CD4-positive, alpha-beta memory T cell (primary cell): ENCODE measurements at regions not wholly inside any gene's neighbourhood (a gene's known extent, or its start where the extent isn't known, plus 50 kb on each side); places are given as distances from the start of the nearest gene placed in this dataset.

Experiments used
- CTCF ChIA-PET: fragments of 350-600 bp; sonication (Branson Sonifier 250); formaldehyde crosslinking; loops from one replicate; lab custom pipeline; 2021; ENCODE audit warnings: inconsistent platforms; ENCODE audit not compliant: partially characterized antibody; lab: Charles Lee
- POLR2A ChIA-PET: fragments of 350-600 bp; sonication (Branson Sonifier 250); formaldehyde crosslinking; loops from one replicate; lab custom pipeline; 2021; ENCODE audit not compliant: partially characterized antibody; lab: Charles Lee
- DNase-seq, 5 donors: peaks; one replicate each; pipeline versions ENCODE4 v3.0.0 to v3.0.0-alpha.2; 2020 to 2022; ENCODE audit warnings: mixed read lengths in 1 of 5
- H3K27ac ChIP-seq: one replicate; pipeline ENCODE4 v1.7.0; 2013; ENCODE audit warnings: low read depth, low read length
- H3K27me3 ChIP-seq: 2 replicates; pipeline ENCODE4 v1.7.0; 2013; ENCODE audit warnings: mild to moderate bottlenecking, low read length, moderate library complexity; ENCODE audit not compliant: insufficient read depth
- H3K36me3 ChIP-seq: 2 replicates; pipeline ENCODE4 v1.7.0; 2013; ENCODE audit warnings: mild to moderate bottlenecking, low read length, moderate library complexity; ENCODE audit not compliant: insufficient read depth
- H3K4me1 ChIP-seq: 2 replicates; pipeline ENCODE4 v1.7.0; 2013; ENCODE audit warnings: mild to moderate bottlenecking, low read length, moderate library complexity; ENCODE audit not compliant: insufficient read depth
- H3K4me3 ChIP-seq, 2 donors: one replicate each; pipeline ENCODE4 v1.7.0; 2013; ENCODE audit warnings: low read length in 2 of 2, mild to moderate bottlenecking in 1 of 2
- H3K9me3 ChIP-seq, 2 donors: one replicate each; pipeline ENCODE4 v1.7.0; 2013; ENCODE audit warnings: low read length in 2 of 2, control low read depth in 1 of 2; ENCODE audit not compliant: control insufficient read depth in 1 of 2
- H3K27ac Mint-ChIP-seq, 7 donors: one replicate each; pipeline ENCODE4 v1.8.0; 2020 to 2021; ENCODE audit warnings: mixed read lengths in 7 of 7, mild to moderate bottlenecking in 6 of 7, inconsistent platforms in 3 of 7, moderate library complexity in 3 of 7
- H3K27me3 Mint-ChIP-seq, 2 donors: one replicate each; pipeline ENCODE4 v1.8.0; 2020 to 2021; ENCODE audit warnings: mixed read lengths in 2 of 2
- H3K36me3 Mint-ChIP-seq, 2 donors: one replicate each; pipeline ENCODE4 v1.8.0; 2020 to 2021; ENCODE audit warnings: mixed read lengths in 2 of 2, inconsistent platforms in 1 of 2, mild to moderate bottlenecking in 1 of 2
- H3K4me1 Mint-ChIP-seq, 4 donors: one replicate each; pipeline ENCODE4 v1.8.0; 2020 to 2021; ENCODE audit warnings: mixed read lengths in 4 of 4, mild to moderate bottlenecking in 1 of 4
- H3K4me3 Mint-ChIP-seq, 8 donors: one replicate each; pipeline ENCODE4 v1.8.0; 2020 to 2021; ENCODE audit warnings: mixed read lengths in 8 of 8, mild to moderate bottlenecking in 7 of 8, moderate library complexity in 6 of 8, inconsistent platforms in 3 of 8
- H3K9me3 Mint-ChIP-seq, 8 donors: one replicate each; pipeline ENCODE4 v1.8.0; 2020 to 2021; ENCODE audit warnings: mixed read lengths in 8 of 8, mild to moderate bottlenecking in 5 of 8, inconsistent platforms in 3 of 8, moderate library complexity in 1 of 8
- intact Hi-C: fragments of 100-400 bp; cut with micrococcal nuclease; formaldehyde crosslinking; loops from one replicate; pipeline ENCODE4 v1.15.1; 2023

GRCh38 chr12:97659117-97659880 lies 196.7 kb downstream of the RMST start:
- Mint-ChIP-seq H3K27ac (no peak overlapping the region), H3K4me1 (no peaks in the 10 kb centered on the region), H3K27me3 (no peaks in the 10 kb centered on the region), H3K4me3 (no peak overlapping the region), H3K36me3 (no peaks in the 10 kb centered on the region), H3K9me3 (peaks cover 0 to 13% (median 4%) of the 10 kb centered on the region in 8 donors)
- DNase-seq = no peak
- ChIA-PET CTCF (no interaction called here), POLR2A (no interaction called here)
- intact Hi-C loops = no loop called here
- Histone ChIP-seq H3K27me3 (no peaks in the 10 kb centered on the region), H3K9me3 (no peaks in the 10 kb centered on the region), H3K27ac (no peak overlapping the region), H3K4me3 (no peak overlapping the region), H3K36me3 (no peaks in the 10 kb centered on the region), H3K4me1 (no peaks in the 10 kb centered on the region)

GRCh38 chr12:97666263-97666662 lies 203.7 kb downstream of the RMST start:
- Histone ChIP-seq H3K4me3 (no peak overlapping the region), H3K27ac (no peak overlapping the region), H3K27me3 (no peaks in the 10 kb centered on the region), H3K4me1 (no peaks in the 10 kb centered on the region), H3K9me3 (no peaks in the 10 kb centered on the region), H3K36me3 (no peaks in the 10 kb centered on the region)
- no peak overlapping the region for H3K4me3 Mint-ChIP-seq
- intact Hi-C loops = no loop called here
- no peaks in the 10 kb centered on the region for H3K4me1 Mint-ChIP-seq
- H3K27me3 Mint-ChIP-seq = no peaks in the 10 kb centered on the region
- peaks cover 0 to 13% (median 4%) of the 10 kb centered on the region in 8 donors for H3K9me3 Mint-ChIP-seq
- no peak for DNase-seq
- POLR2A ChIA-PET = no interaction called here
- CTCF ChIA-PET = no interaction called here
- no peaks in the 10 kb centered on the region for H3K36me3 Mint-ChIP-seq
- H3K27ac Mint-ChIP-seq = no peak overlapping the region

GRCh38 chr12:97672870-97673269 lies 210.3 kb downstream of the RMST start:
- no peaks in the 10 kb centered on the region for H3K27me3 ChIP-seq
- Mint-ChIP-seq H3K27me3 (peaks cover 0 to 1% of the 10 kb centered on the region in 2 donors), H3K9me3 (peaks cover 0 to 14% (median 6%) of the 10 kb centered on the region in 8 donors), H3K4me1 (no peaks in the 10 kb centered on the region), H3K4me3 (no peak overlapping the region), H3K27ac (no peak overlapping the region), H3K36me3 (no peaks in the 10 kb centered on the region)
- DNase-seq = no peak
- no peak overlapping the region for H3K4me3 ChIP-seq
- CTCF ChIA-PET = no interaction called here
- POLR2A ChIA-PET = no interaction called here
- H3K9me3 ChIP-seq = no peaks in the 10 kb centered on the region
- no peaks in the 10 kb centered on the region for H3K4me1 ChIP-seq
- intact Hi-C loops = no loop called here
- H3K36me3 ChIP-seq = no peaks in the 10 kb centered on the region
- H3K27ac ChIP-seq = no peak overlapping the region

GRCh38 chr12:97680751-97681150 lies 218.1 kb downstream of the RMST start:
- intact Hi-C loops = no loop called here
- H3K36me3 ChIP-seq = no peaks in the 10 kb centered on the region
- ChIA-PET CTCF (no interaction called here), POLR2A (no interaction called here)
- H3K27ac ChIP-seq = no peak overlapping the region
- H3K4me3 ChIP-seq = no peak overlapping the region
- peaks cover 0 to 12% (median 4%) of the 10 kb centered on the region in 8 donors for H3K9me3 Mint-ChIP-seq
- DNase-seq = no peak
- no peak overlapping the region for H3K4me3 Mint-ChIP-seq
- H3K4me1 Mint-ChIP-seq = peaks cover 0 to 1% (median 0%) of the 10 kb centered on the region in 4 donors
- no peaks in the 10 kb centered on the region for H3K27me3 ChIP-seq
- H3K36me3 Mint-ChIP-seq = no peaks in the 10 kb centered on the region
- no peak overlapping the region for H3K27ac Mint-ChIP-seq
- H3K4me1 ChIP-seq = no peaks in the 10 kb centered on the region
- no peaks in the 10 kb centered on the region for H3K9me3 ChIP-seq
- no peaks in the 10 kb centered on the region for H3K27me3 Mint-ChIP-seq

GRCh38 chr12:97681612-97682504 lies 219.3 kb downstream of the RMST start:
- intact Hi-C loops = no loop called here
- Mint-ChIP-seq H3K4me1 (peaks cover 0 to 1% (median 0%) of the 10 kb centered on the region in 4 donors), H3K4me3 (no peak overlapping the region), H3K27ac (no peak overlapping the region), H3K9me3 (peaks cover 0 to 12% (median 3%) of the 10 kb centered on the region in 8 donors), H3K27me3 (no peaks in the 10 kb centered on the region), H3K36me3 (no peaks in the 10 kb centered on the region)
- Histone ChIP-seq H3K4me3 (no peak overlapping the region), H3K27me3 (no peaks in the 10 kb centered on the region), H3K27ac (no peak overlapping the region), H3K4me1 (no peaks in the 10 kb centered on the region), H3K9me3 (no peaks in the 10 kb centered on the region), H3K36me3 (no peaks in the 10 kb centered on the region)
- no peak for DNase-seq
- POLR2A ChIA-PET = no interaction called here
- CTCF ChIA-PET = no interaction called here

- no peaks in the 10 kb centered on the region for H3K27me3 ChIP-seq
- H3K36me3 Mint-ChIP-seq = no peaks in the 10 kb centered on the region
- DNase-seq = no peak
- no peaks in the 10 kb centered on the region for H3K36me3 ChIP-seq
- no peaks in the 10 kb centered on the region for H3K4me1 ChIP-seq
- intact Hi-C loops = no loop called here
- H3K4me1 Mint-ChIP-seq = peaks cover 0 to 1% (median 0%) of the 10 kb centered on the region in 4 donors
- H3K4me3 ChIP-seq = no peak overlapping the region
- no peak overlapping the region for H3K27ac Mint-ChIP-seq
- no peak overlapping the region for H3K27ac ChIP-seq
- H3K9me3 Mint-ChIP-seq = peaks cover 0 to 9% (median 3%) of the 10 kb centered on the region in 8 donors
- ChIA-PET CTCF (no interaction called here), POLR2A (no interaction called here)
- H3K27me3 Mint-ChIP-seq = no peaks in the 10 kb centered on the region
- no peaks in the 10 kb centered on the region for H3K9me3 ChIP-seq
- H3K4me3 Mint-ChIP-seq = no peak overlapping the region
Observed at GRCh38 chr12:97685360-97685759, 222.8 kb downstream of the RMST start.

- Histone ChIP-seq H3K4me3 (no peak overlapping the region), H3K4me1 (no peaks in the 10 kb centered on the region), H3K27ac (no peak overlapping the region), H3K36me3 (no peaks in the 10 kb centered on the region), H3K27me3 (no peaks in the 10 kb centered on the region), H3K9me3 (peaks cover 0 to 5% of the 10 kb centered on the region in 2 donors)
- no peaks in the 10 kb centered on the region for H3K27me3 Mint-ChIP-seq
- POLR2A ChIA-PET = no interaction called here
- H3K36me3 Mint-ChIP-seq = no peaks in the 10 kb centered on the region
- H3K4me1 Mint-ChIP-seq = no peaks in the 10 kb centered on the region
- no peak overlapping the region for H3K4me3 Mint-ChIP-seq
- DNase-seq = no peak
- intact Hi-C loops = no loop called here
- H3K27ac Mint-ChIP-seq = no peak overlapping the region
- CTCF ChIA-PET = no interaction called here
- peaks cover 0 to 10% (median 6%) of the 10 kb centered on the region in 8 donors for H3K9me3 Mint-ChIP-seq
Observed at GRCh38 chr12:97701901-97702300, 239.3 kb downstream of the RMST start.
